ENCODE measurements at regions not wholly inside any gene's neighbourhood (a gene's known extent, or its start where the extent isn't known, plus 50 kb on each side); places are given as distances from the start of the nearest gene placed in this dataset.
"Not testable (repeated sequence)": the region's sequence is repeated elsewhere in the genome, so short reads cannot be mapped to it uniquely, and the experiment has no call there.

DNA sequence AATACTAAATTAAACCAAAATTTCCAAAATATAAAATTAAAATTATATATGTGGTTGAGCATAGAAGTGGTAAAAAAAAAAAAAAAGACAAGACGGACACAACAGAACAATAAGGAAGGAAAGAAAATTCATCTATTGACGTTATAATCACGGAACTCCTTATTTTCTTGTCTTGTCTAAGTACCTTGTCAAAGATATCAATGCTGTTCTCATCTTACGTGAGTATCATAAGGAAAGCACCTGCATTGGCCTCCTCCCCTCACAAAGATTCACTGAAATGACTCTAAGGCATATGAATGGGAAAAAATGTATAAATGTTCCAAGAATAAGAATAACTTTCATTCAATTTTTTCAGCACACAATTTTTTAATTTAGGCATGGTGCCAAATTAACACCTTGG lies 135.4 kb downstream of the PPP1R3A start:
- no peak for DNase-seq (ENCODE audit: low spot score)

GRCh38 chr7:113775804-113776203 lies 143.0 kb downstream of the PPP1R3A start:
- DNase-seq (ENCODE audit: low spot score), result no peak

- DNase-seq (ENCODE audit: low spot score), result no peak
These were observed 143.4 kb downstream of the PPP1R3A start for GRCh38 chr7:113775401-113775800.

GRCh38 chr7:113774182-113774807 lies 144.5 kb downstream of the PPP1R3A start:
- DNase-seq (ENCODE audit: low spot score), result peak; percentile 11

DNA sequence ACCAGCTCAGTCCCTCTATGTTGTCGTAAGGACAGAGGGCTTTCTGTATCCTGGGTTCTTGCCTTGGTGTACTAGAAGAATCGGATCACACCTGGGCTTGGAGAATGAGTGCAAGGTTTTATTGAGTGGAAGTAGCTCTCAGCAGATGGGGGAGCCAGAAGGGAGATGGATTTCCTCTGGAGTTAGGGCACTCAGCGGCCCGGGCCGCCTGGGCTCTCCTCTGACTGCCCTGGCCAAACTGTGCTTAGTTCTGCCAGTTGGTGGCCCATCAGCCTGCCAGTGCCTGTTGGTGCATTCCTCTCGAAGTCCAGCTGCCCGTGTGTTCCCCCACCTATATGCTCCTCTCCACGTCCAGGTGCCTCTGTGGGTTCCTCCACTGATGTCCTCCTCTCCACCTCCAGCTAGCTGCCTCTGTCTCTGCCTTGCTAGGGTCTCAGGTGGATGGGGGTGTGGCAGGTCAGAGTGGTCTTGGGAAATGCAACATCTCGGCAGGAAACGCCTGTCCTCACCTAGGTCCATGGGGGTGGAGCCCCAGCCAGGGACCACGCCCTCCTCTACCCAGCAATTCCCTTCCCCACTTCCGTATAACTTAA lies 148.6 kb downstream of the PPP1R3A start:
- no peak for DNase-seq (ENCODE audit: low spot score)

DNA sequence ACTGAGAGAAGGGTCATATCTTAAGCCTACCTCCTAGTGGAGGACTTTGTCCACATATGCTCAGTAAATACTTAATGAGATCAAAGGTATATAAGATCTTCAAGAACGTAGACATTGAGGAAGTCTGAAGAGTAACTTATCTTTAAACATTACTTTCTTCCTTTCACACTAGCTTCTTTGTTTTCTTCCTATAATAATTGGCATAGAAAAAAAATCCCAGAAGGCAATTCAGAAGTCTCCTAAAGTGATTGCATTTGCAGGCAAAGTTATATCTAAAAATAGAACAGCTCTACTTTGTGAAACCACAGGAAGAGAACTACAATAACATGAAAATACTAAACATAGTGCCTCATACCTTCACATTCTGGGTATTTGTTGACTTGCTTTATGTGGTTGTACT lies 150.4 kb downstream of the PPP1R3A start:
- no peak for DNase-seq (ENCODE audit: low spot score)

DNA sequence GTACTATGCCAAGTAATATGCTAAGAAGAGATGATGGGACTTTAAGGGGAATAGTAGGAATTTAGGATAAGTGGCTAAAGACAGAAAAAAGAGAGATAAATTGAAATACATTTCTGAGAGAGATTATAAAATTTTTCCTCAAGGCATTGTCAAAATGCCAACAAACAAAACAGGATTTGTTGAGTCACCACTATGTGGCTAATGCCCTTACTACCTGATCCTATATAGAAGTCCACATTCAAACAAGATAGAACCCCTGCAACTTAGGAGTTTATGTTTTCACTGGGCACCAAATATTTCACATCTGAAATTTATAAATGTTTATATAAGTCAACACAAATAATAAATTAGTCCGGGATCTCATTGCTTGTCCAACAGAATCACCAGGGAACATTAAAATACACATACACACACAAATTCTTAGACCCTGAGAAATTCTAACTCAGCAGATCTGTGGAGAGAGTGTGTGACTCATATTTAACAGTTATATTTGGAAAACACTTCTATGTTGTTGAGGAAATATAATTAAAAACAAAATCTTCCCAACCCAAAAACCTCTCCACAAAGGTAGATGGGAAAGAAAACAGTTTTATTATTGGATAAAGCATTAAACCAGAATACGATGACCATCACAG lies 154.3 kb downstream of the PPP1R3A start:
- DNase-seq (ENCODE audit: low spot score), result no peak

DNA sequence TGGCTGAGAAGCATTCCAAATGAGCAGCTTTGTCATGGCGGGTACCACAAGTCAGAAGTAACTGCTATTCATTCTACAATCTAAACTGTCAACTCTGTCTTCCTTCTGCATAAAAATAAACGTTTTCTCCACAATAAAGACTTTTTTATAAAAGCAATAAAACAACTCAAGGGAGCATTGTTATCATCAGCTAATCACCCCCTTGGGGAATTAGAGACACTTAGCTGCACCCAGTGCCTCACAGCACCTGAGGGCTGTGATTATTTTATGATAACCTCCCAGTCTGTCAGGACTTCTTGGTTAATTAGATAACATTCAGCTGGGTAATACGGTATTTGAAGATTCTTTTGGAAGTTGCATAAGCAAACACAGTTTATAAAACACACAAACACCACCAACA lies 155.6 kb downstream of the PPP1R3A start:
- DNase-seq (ENCODE audit: low spot score), result no peak

GRCh38 chr7:113756250-113756649 lies 162.6 kb downstream of the PPP1R3A start:
- DNase-seq (ENCODE audit: low spot score), result no peak

GRCh38 chr7:113752689-113753088 lies 166.1 kb downstream of the PPP1R3A start:
- no peak for DNase-seq (ENCODE audit: low spot score)

GRCh38 chr7:113752289-113752688 lies 166.5 kb downstream of the PPP1R3A start:
- DNase-seq (ENCODE audit: low spot score), result no peak

DNA sequence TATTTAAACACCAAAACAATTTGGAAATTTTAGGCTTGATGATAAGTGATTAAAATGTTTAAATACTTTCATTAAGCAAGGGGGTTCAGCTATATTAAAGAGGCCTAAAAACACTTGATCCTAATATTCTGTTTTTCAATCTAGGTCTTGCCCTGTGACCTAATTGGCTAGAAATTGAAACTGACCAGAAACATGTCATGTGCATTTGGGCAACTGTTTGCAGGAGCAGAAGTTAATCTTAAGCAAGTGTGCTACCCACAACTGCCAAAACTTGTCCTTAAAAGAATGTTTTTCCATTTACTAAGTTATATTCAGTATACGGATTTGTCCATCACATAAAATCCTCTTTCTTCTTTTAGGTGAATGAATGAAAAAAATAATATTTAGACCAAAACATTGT lies 167.3 kb downstream of the PPP1R3A start:
- DNase-seq (ENCODE audit: low spot score), result no peak

GRCh38 chr7:113748385-113748784 lies 170.4 kb downstream of the PPP1R3A start:
- DNase-seq (ENCODE audit: low spot score), result not testable (repeated sequence)

GRCh38 chr7:113742946-113743431 lies 175.8 kb downstream of the PPP1R3A start:
- not testable (repeated sequence) for DNase-seq (ENCODE audit: low spot score)

- no peak for DNase-seq (ENCODE audit: low spot score)
These were observed 176.4 kb downstream of the PPP1R3A start for GRCh38 chr7:113742377-113742776.

DNA sequence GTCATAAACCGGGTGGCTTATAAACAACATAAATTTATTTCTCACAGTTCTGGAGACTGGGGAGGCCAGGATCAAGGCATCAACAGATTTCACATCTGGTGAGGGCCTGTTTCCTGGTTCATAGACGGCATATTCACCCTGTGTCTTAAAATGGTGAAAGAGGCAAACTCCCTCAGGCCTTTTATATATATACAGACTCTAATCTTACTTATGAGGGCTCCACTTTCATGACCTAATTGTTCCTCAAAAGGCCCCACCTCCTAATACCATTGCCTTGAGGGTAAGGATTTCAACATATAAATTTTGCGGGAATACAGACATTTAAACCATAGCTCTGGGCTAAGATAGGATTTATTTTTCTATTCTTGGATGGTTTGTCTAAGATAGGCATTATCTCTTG lies 187.2 kb downstream of the PPP1R3A start:
- DNase-seq (ENCODE audit: low spot score), result no peak

DNA sequence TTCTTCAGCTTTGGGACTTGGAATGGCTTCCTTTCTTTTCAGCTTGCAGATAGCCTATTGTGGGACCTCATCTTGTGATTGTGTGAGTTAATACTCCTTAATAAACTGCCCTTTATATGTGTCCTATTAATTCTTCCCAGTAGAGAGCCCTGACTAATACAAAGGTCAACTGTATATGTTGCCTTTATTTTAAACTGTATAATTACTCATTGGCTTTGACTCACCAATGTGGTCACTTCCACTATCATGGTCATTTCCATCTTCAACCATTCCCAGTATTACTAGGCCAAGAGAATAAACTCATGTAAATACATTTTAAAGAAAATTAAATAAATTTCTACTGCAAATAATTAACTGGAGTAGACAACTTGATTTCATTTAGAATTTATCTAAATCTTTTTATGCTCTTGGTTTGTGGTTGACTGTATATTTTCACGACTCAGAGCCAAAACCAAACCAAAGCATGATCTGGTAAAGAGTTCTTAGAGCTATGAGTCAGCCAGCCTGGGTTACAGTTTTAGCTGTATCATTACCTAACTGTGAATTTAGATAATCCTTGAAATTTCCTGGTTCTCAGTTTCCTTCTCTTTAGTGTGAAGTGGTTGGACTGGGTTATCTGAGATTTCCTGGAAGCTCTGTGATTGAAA lies 188.4 kb downstream of the PPP1R3A start:
- peak; percentile 7 for DNase-seq (ENCODE audit: low spot score)

- DNase-seq (ENCODE audit: low spot score), result no peak
These were observed 191.3 kb downstream of the PPP1R3A start for GRCh38 chr7:113727486-113727885.

GRCh38 chr7:113722006-113722405 lies 196.8 kb downstream of the PPP1R3A start:
- no peak for DNase-seq (ENCODE audit: low spot score)

DNA sequence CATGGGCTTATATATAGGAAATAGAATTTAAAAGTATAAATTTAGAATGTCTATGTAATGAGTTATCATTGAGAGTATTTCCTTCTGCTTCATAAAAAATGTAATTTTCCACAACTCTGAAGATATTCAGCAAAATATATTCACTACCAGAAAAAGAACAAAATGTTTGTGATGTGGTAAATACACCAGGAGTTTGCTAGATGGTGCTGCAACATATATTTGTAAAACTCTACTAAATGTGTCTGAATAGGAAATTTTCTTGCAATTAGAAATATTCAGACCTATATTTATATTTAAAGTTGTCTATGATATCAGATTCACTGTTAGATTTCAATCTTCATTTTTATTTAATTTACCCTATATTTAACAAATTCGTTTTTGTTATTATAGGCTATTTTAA lies 201.1 kb downstream of the PPP1R3A start:
- no peak for DNase-seq (ENCODE audit: low spot score)

GRCh38 chr7:113715981-113716856 lies 202.6 kb downstream of the PPP1R3A start:
- no peak for DNase-seq (ENCODE audit: low spot score)

GRCh38 chr7:113715262-113715661 lies 203.5 kb downstream of the PPP1R3A start:
- DNase-seq (ENCODE audit: low spot score), result no peak

Measured in activated CD4-positive, alpha-beta T cell treated with anti-CD3 and anti-CD28 coated beads, Interleukin-2, Interleukin-4, amounts not matched to agents 100 ng/mL and 50 ng/mL, durations not matched to agents 16 hours and 8 hours (primary cell).